Adrenal gland (tissue), 9 donors: ENCODE measurements at regions not wholly inside any gene's neighbourhood (a gene's known extent, or its start where the extent isn't known, plus 50 kb on each side); places are given as distances from the start of the nearest gene placed in this dataset.

Source experiments
- DNase-seq, 7 donors: peaks; one replicate each; pipeline ENCODE4 v3.0.0-alpha.2; 2019 to 2020
- H3K27ac ChIP-seq, 5 donors: fragments of 200-600 bp; sonication (generic) in 4 of 5; 1 replicate in 3 of 5; 2 replicates in 2 of 5; pipeline versions ENCODE4 v1.5.1 to v1.8.0; 2016 to 2020; ENCODE audit warnings: mild to moderate bottlenecking in 1 of 5
- H3K27me3 ChIP-seq: fragments of 200-600 bp; 2 replicates; pipeline ENCODE4 v1.8.0; 2021
- H3K36me3 ChIP-seq, 2 donors: fragments of 200-600 bp; replicated peaks in 1 of 2; 1 replicate in 1 of 2; 2 replicates in 1 of 2; pipeline versions ENCODE4 v1.5.1 to v1.8.0; 2018 to 2022
- H3K4me1 ChIP-seq, 2 donors: fragments of 200-600 bp; replicated peaks in 1 of 2; 1 replicate in 1 of 2; 2 replicates in 1 of 2; pipeline versions ENCODE4 v1.5.1 to v1.8.0; 2018 to 2021
- H3K4me3 ChIP-seq, 4 donors: fragments of 200-600 bp; sonication (generic) in 3 of 4; one replicate each; pipeline ENCODE4 v1.5.1; 2016 to 2018
- H3K9me3 ChIP-seq, 3 donors: fragments of 200-600 bp; sonication (generic) in 1 of 3; replicated peaks in 1 of 3; 1 replicate in 2 of 3; 2 replicates in 1 of 3; pipeline versions ENCODE4 v1.5.1 to v1.8.0; 2016 to 2021
- CTCF ChIP-seq, 6 experiments: fragments of 450-650 bp in 4 of 6; fragments of 200-600 bp in 2 of 6; sonication (generic) in 1 of 6; IDR thresholded peaks; 1 replicate in 5 of 6; 2 replicates in 1 of 6; pipeline versions ENCODE4 v1.5.1 to v1.8.0; 2016 to 2021; ENCODE audit warnings: antibody characterized with exemption in 6 of 6, mild to moderate bottlenecking in 2 of 6, moderate library complexity in 1 of 6
- POLR2A ChIP-seq, 2 donors: fragments of 450-650 bp; IDR thresholded peaks; one replicate each; pipeline ENCODE4 v1.6.1; 2017; ENCODE audit warnings: antibody characterized with exemption in 2 of 2, mild to moderate bottlenecking in 2 of 2, moderate library complexity in 1 of 2
- WGBS, 4 donors: extraction: QIAGEN DNeasy Blood & Tissue Kit in 2 of 4; methylation state at CpG; one replicate each; pipeline versions ENCODE4 v1.1.5 to v1.1.7; 2013 to 2017; 5-methylcytosine and 5-hydroxymethylcytosine counted together
- intact Hi-C, 2 donors: fragments of 100-400 bp; cut with DNase I; formaldehyde crosslinking; loops; one replicate each; pipeline versions ENCODE4 v1.14.1 to v1.15.0; 2022 to 2023
- donor health status: healthy with polysubstance abuse.
- donor health status: Bipolar disorder and iron deficiency.
- donor health status: DM: yes; HTN: yes; CAD: no.
- donor health status: DM: no; HTN: no; CAD: no.
- donor health status: DM: no; HTN: no; CAD: no.

GRCh38 chr1:8207202-8207601 is 110.7 kb upstream of the SLC45A1 start:
- Histone ChIP-seq H3K9me3 (no peaks in the 10 kb centered on the region), H3K4me1 (peaks cover 0 to 7% of the 10 kb centered on the region in 2 donors), H3K27me3 (no peaks in the 10 kb centered on the region), H3K27ac (no peak overlapping the region), H3K36me3 (no peaks in the 10 kb centered on the region), H3K4me3 (no peak overlapping the region)
- intact Hi-C loops = no loop called here
- no peak for DNase-seq
- TF ChIP-seq POLR2A (IDR thresholded peaks at IDR 0.05) (no peak), CTCF (IDR thresholded peaks at IDR 0.05) (no peak)
- 88 to 94% (median 91%) methylated on average over 6 to 8 of the region's 8 CpGs for WGBS, 4 donors

- H3K27me3 ChIP-seq = no peaks in the 10 kb centered on the region
- no peak for DNase-seq
- 95 to 97% (median 96%) methylated on average over 7 of the region's 7 CpGs for WGBS, 4 donors
- TF ChIP-seq CTCF (IDR thresholded peaks at IDR 0.05) (no peak), POLR2A (IDR thresholded peaks at IDR 0.05) (no peak)
- peaks cover 0 to 8% of the 10 kb centered on the region in 2 donors for H3K4me1 ChIP-seq
- no peaks in the 10 kb centered on the region for H3K36me3 ChIP-seq
- H3K27ac ChIP-seq = no peak overlapping the region
- intact Hi-C loops = no loop called here
- H3K9me3 ChIP-seq = no peaks in the 10 kb centered on the region
- H3K4me3 ChIP-seq = no peak overlapping the region
These were observed 111.5 kb upstream of the SLC45A1 start for GRCh38 chr1:8206391-8206790.

- Histone ChIP-seq H3K36me3 (no peaks in the 10 kb centered on the region), H3K4me1 (peaks cover 0 to 8% of the 10 kb centered on the region in 2 donors), H3K27ac (no peak overlapping the region), H3K9me3 (no peaks in the 10 kb centered on the region), H3K4me3 (no peak overlapping the region), H3K27me3 (no peaks in the 10 kb centered on the region)
- WGBS, 4 donors = 89 to 92% (median 90%) methylated on average over 10 of the region's 10 CpGs
- no peak for TF ChIP-seq CTCF (IDR thresholded peaks at IDR 0.05)
- no peak for TF ChIP-seq POLR2A (IDR thresholded peaks at IDR 0.05)
- intact Hi-C loops = no loop called here
- DNase-seq = no peak
These were observed 112.1 kb upstream of the SLC45A1 start for GRCh38 chr1:8205771-8206170.

- H3K36me3 ChIP-seq = no peaks in the 10 kb centered on the region
- no peak for DNase-seq
- H3K27me3 ChIP-seq = no peaks in the 10 kb centered on the region
- H3K4me1 ChIP-seq = peaks cover 0 to 8% of the 10 kb centered on the region in 2 donors
- H3K27ac ChIP-seq = no peak overlapping the region
- H3K9me3 ChIP-seq = no peaks in the 10 kb centered on the region
- TF ChIP-seq CTCF (IDR thresholded peaks at IDR 0.05) (no peak), POLR2A (IDR thresholded peaks at IDR 0.05) (no peak)
- intact Hi-C loops = no loop called here
- no peak overlapping the region for H3K4me3 ChIP-seq
- WGBS, 4 donors = 75 to 79% (median 77%) methylated on average over 2 of the region's 2 CpGs
These were observed 113.1 kb upstream of the SLC45A1 start for GRCh38 chr1:8204826-8205225.
